IMR-90 (cell line): ENCODE measurements at regions not wholly inside any gene's neighbourhood (a gene's known extent, or its start where the extent isn't known, plus 50 kb on each side); places are given as distances from the start of the nearest gene placed in this dataset.

Experiments used
- ATAC-seq: fragments of 200-7000 bp; cut with Tn5 transposase; 2 replicates; pipeline ENCODE4 v1.9.1; 2020; ENCODE audit warnings: low read depth, mild to moderate bottlenecking, moderate library complexity
- BruUV-seq: library from RNA; stranded (reverse); fragments of 400-500 nt; replicated peaks from 2 replicates; lab custom pipeline; 2021; lab: Mats Ljungman, UMichigan
- CTCF ChIA-PET: fragments of 300-600 bp; formaldehyde crosslinking; extraction: SDS; loops from one replicate; lab custom pipeline; 2021; ENCODE audit warnings: antibody characterized with exemption; lab: Yijun Ruan, JAX
- POLR2A ChIA-PET: fragments of 300-600 bp; sonication (Branson Sonifier 250); formaldehyde crosslinking; loops from one replicate; lab custom pipeline; 2022; ENCODE audit warnings: antibody characterized with exemption; ENCODE audit not compliant: unreplicated experiment; lab: Charles Lee
- DNase-seq: peaks from one replicate; pipeline ENCODE4 v3.0.0; 2013
- H2AFZ ChIP-seq: replicated peaks from 2 replicates; pipeline ENCODE3; 2013; ENCODE audit warnings: low read length, mild to moderate bottlenecking; ENCODE audit not compliant: poor library complexity
- H2AK5ac ChIP-seq: 2 replicates; pipeline ENCODE4 v1.6.1; 2013; ENCODE audit warnings: low read depth, low read length, inconsistent platforms
- H2AK9ac ChIP-seq: replicated peaks from 2 replicates; pipeline ENCODE3; 2013; ENCODE audit warnings: mild to moderate bottlenecking, low read depth, low read length, moderate library complexity; ENCODE audit not compliant: poor library complexity
- H2BK120ac ChIP-seq: 2 replicates; pipeline ENCODE4 v1.6.1; 2013; ENCODE audit warnings: low read depth, low read length, inconsistent platforms
- H2BK15ac ChIP-seq: 3 replicates; pipeline ENCODE4 v1.6.1; 2013; ENCODE audit warnings: low read depth, low read length, inconsistent platforms
- H2BK20ac ChIP-seq: 2 replicates; pipeline ENCODE4 v1.6.1; 2013; ENCODE audit warnings: low read depth, mild to moderate bottlenecking, inconsistent platforms, low read length, moderate library complexity
- H2BK5ac ChIP-seq: 2 replicates; pipeline ENCODE4 v1.6.1; 2013; ENCODE audit warnings: mild to moderate bottlenecking, low read depth, low read length, inconsistent platforms; ENCODE audit not compliant: poor library complexity, severe bottlenecking
- H3K14ac ChIP-seq: replicated peaks from 2 replicates; pipeline ENCODE4 v1.6.1; 2013; ENCODE audit warnings: low read depth, low read length, inconsistent platforms
- H3K18ac ChIP-seq: 2 replicates; pipeline ENCODE4 v1.6.1; 2013; ENCODE audit warnings: low read depth, low read length, control low read depth
- H3K23ac ChIP-seq: 2 replicates; pipeline ENCODE4 v1.6.1; 2013; ENCODE audit warnings: low read depth, low read length, inconsistent platforms
- H3K27ac ChIP-seq: 2 replicates; pipeline ENCODE4 v1.5.1; 2013; ENCODE audit warnings: mild to moderate bottlenecking, control low read depth, low read length; ENCODE audit not compliant: insufficient read depth
- H3K27me3 ChIP-seq: 2 replicates; pipeline ENCODE4 v1.6.1; 2013; ENCODE audit warnings: low read length; ENCODE audit not compliant: control insufficient read depth, insufficient read depth
- H3K36me3 ChIP-seq: 2 replicates; pipeline ENCODE4 v1.6.1; 2013; ENCODE audit warnings: low read length, mixed read lengths; ENCODE audit not compliant: control insufficient read depth, insufficient read depth
- H3K4ac ChIP-seq: 2 replicates; pipeline ENCODE4 v1.6.1; 2013; ENCODE audit warnings: low read depth, low read length, inconsistent platforms
- H3K4me1 ChIP-seq: 2 replicates; pipeline ENCODE4 v1.6.1; 2013; ENCODE audit warnings: low read length, mixed read lengths; ENCODE audit not compliant: control insufficient read depth, insufficient read depth
- H3K4me2 ChIP-seq: 2 replicates; pipeline ENCODE4 v1.6.1; 2013; ENCODE audit warnings: low read depth, mild to moderate bottlenecking, control low read depth, low read length, moderate library complexity
- H3K4me3 ChIP-seq: 2 replicates; pipeline ENCODE4 v1.5.1; 2013; ENCODE audit warnings: low read depth, mild to moderate bottlenecking, control low read depth, low read length, moderate library complexity; ENCODE audit not compliant: insufficient read depth
- H3K56ac ChIP-seq: 2 replicates; pipeline ENCODE4 v1.6.1; 2013; ENCODE audit warnings: low read length, inconsistent platforms; ENCODE audit not compliant: insufficient read depth; ENCODE audit errors: extremely low read depth
- H3K79me1 ChIP-seq, 2 experiments: 2 replicates each; pipeline ENCODE4 v1.6.1; 2013; ENCODE audit warnings: low read length in 2 of 2, inconsistent platforms in 1 of 2, low read depth in 1 of 2
- H3K9ac ChIP-seq: 2 replicates; pipeline ENCODE4 v1.6.1; 2013; ENCODE audit warnings: low read depth, low read length, control low read depth
- H3K9me1 ChIP-seq: 2 replicates; pipeline ENCODE4 v1.6.1; 2013; ENCODE audit warnings: low read length, inconsistent platforms; ENCODE audit not compliant: insufficient read depth
- H3K9me3 ChIP-seq: 2 replicates; pipeline ENCODE4 v1.6.1; 2013; ENCODE audit warnings: low read length; ENCODE audit not compliant: control insufficient read depth, insufficient read depth
- H4K20me1 ChIP-seq: 2 replicates; pipeline ENCODE4 v1.6.1; 2013; ENCODE audit warnings: low read length, inconsistent platforms; ENCODE audit not compliant: insufficient read depth
- H4K5ac ChIP-seq: 2 replicates; pipeline ENCODE4 v1.6.1; 2013; ENCODE audit warnings: mild to moderate bottlenecking, low read depth, low read length, control low read depth
- H4K8ac ChIP-seq, 2 experiments: 2 replicates each; pipeline ENCODE4 v1.6.1; 2013; ENCODE audit warnings: low read depth in 2 of 2, low read length in 2 of 2, control low read depth in 1 of 2, inconsistent platforms in 1 of 2
- H4K91ac ChIP-seq: 2 replicates; pipeline ENCODE4 v1.6.1; 2013; ENCODE audit warnings: low read depth, low read length, inconsistent platforms; ENCODE audit not compliant: insufficient read depth
- BHLHE40 ChIP-seq: fragments of 150-350 bp; IDR thresholded peaks from 2 replicates; pipeline ENCODE4 v1.6.1; 2016; ENCODE audit warnings: mild to moderate bottlenecking, low read depth, low read length
- CEBPB ChIP-seq: IDR thresholded peaks from 2 replicates; pipeline ENCODE4 v1.6.1; 2012; ENCODE audit warnings: low read depth, low read length, improper control_type of control experiment
- CHD1 ChIP-seq: IDR thresholded peaks from 2 replicates; pipeline ENCODE4 v1.6.1; 2012; ENCODE audit warnings: low read depth, low read length, improper control_type of control experiment
- CTCF ChIP-seq: conservative IDR thresholded peaks from 2 replicates; pipeline ENCODE4 v1.5.1; 2012; ENCODE audit warnings: mild to moderate bottlenecking, low read depth, low read length, improper control_type of control experiment
- ELK1 ChIP-seq: fragments of 150-350 bp; IDR thresholded peaks from 2 replicates; pipeline ENCODE4 v1.6.1; 2016; ENCODE audit warnings: low read depth, mild to moderate bottlenecking, low read length, moderate library complexity, borderline replicate concordance
- FOS ChIP-seq: fragments of 150-350 bp; IDR thresholded peaks from 2 replicates; pipeline ENCODE4 v1.6.1; 2016; ENCODE audit warnings: low read depth, low read length
- MAFK ChIP-seq: IDR thresholded peaks from 2 replicates; pipeline ENCODE4 v1.6.1; 2012; ENCODE audit warnings: low read depth, low read length, improper control_type of control experiment
- MAZ ChIP-seq: IDR thresholded peaks from 2 replicates; pipeline ENCODE4 v1.6.1; 2012; ENCODE audit warnings: low read depth, mild to moderate bottlenecking, low read length, improper control_type of control experiment, moderate library complexity, borderline replicate concordance
- MXI1 ChIP-seq: IDR thresholded peaks from 2 replicates; pipeline ENCODE4 v1.6.1; 2012; ENCODE audit warnings: low read depth, mild to moderate bottlenecking, low read length, moderate library complexity, borderline replicate concordance
- NFE2L2 ChIP-seq: fragments of 150-350 bp; IDR thresholded peaks from 2 replicates; pipeline ENCODE4 v1.6.1; 2016; ENCODE audit warnings: low read depth, mild to moderate bottlenecking, low read length
- POLR2A ChIP-seq: IDR thresholded peaks from 2 replicates; pipeline ENCODE4 v1.6.1; 2012; ENCODE audit warnings: mild to moderate bottlenecking, low read depth, low read length
- RAD21 ChIP-seq: IDR thresholded peaks from 2 replicates; pipeline ENCODE4 v1.6.1; 2012; ENCODE audit warnings: low read length, improper control_type of control experiment
- RCOR1 ChIP-seq: IDR thresholded peaks from 2 replicates; pipeline ENCODE4 v1.6.1; 2012; ENCODE audit warnings: mild to moderate bottlenecking, low read length, improper control_type of control experiment; ENCODE audit not compliant: insufficient replicate concordance
- RFX5 ChIP-seq: IDR thresholded peaks from 2 replicates; pipeline ENCODE4 v1.8.0; 2012; ENCODE audit warnings: low read depth, mild to moderate bottlenecking, low read length, moderate library complexity
- SMC3 ChIP-seq: fragments of 150-350 bp; IDR thresholded peaks from 2 replicates; pipeline ENCODE4 v1.6.1; 2016; ENCODE audit warnings: low read depth, mild to moderate bottlenecking, antibody characterized with exemption, low read length, moderate library complexity
- USF2 ChIP-seq: fragments of 150-350 bp; IDR thresholded peaks from 2 replicates; pipeline ENCODE4 v1.6.1; 2017; ENCODE audit warnings: mild to moderate bottlenecking, antibody characterized with exemption, low read length, low read depth
- WGBS, 2 experiments: methylation state at CpG; one replicate each; pipeline versions ENCODE4 v1.1.5 to v1.1.7; 2013; ENCODE audit warnings: missing lambda C conversion rate in 2 of 2; ENCODE audit not compliant: insufficient read length in 1 of 2; ENCODE audit errors: extremely low coverage in 2 of 2; 5-methylcytosine and 5-hydroxymethylcytosine counted together
- dilution Hi-C: fragments of 300-500 bp; cut with HindIII; formaldehyde crosslinking; loops from one replicate; pipeline ENCODE4 v1.14.3; 2018; ENCODE audit warnings: low sequenced_read_pairs; ENCODE audit not compliant: unreplicated experiment
- in situ Hi-C: fragments of 300-500 bp; cut with MboI; formaldehyde crosslinking; loops from 3 replicates; pipeline ENCODE4 v1.14.3; 2019; ENCODE audit warnings: low sequenced_read_pairs, inconsistent platforms, mixed read lengths
- intact Hi-C: fragments of 100-400 bp; cut with micrococcal nuclease; formaldehyde crosslinking; loops from 2 replicates; pipeline ENCODE4 v1.10.0; 2022

- Histone ChIP-seq H3K4me3 (no peak overlapping the region), H2AFZ (no peak overlapping the region), H3K23ac (no peak overlapping the region), H2BK15ac (no peak overlapping the region), H3K9me1 (no peaks in the 10 kb centered on the region), H2BK120ac (no peak overlapping the region), H3K36me3 (no peaks in the 10 kb centered on the region), H3K4ac (no peak overlapping the region), H3K9ac (no peak overlapping the region), H2BK20ac (no peak overlapping the region), H3K56ac (no peak overlapping the region), H3K18ac (no peak overlapping the region), H3K79me1 (no peaks in the 10 kb centered on the region), H2BK5ac (no peak overlapping the region), H3K9me3 (peaks cover 22% of the 10 kb centered on the region), H3K27ac (no peak overlapping the region), H2AK9ac (no peak overlapping the region), H3K14ac (no peak overlapping the region), H4K5ac (no peak overlapping the region), H3K27me3 (no peaks in the 10 kb centered on the region), H3K4me1 (no peaks in the 10 kb centered on the region), H2AK5ac (no peak overlapping the region), H4K8ac (no peak overlapping the region), H4K91ac (no peak overlapping the region), H4K20me1 (no peaks in the 10 kb centered on the region), H3K4me2 (no peak overlapping the region)
- no peak for TF ChIP-seq MXI1
- TF ChIP-seq CEBPB, result no peak
- no peak for TF ChIP-seq NFE2L2
- TF ChIP-seq MAZ, result no peak
- TF ChIP-seq ELK1, result no peak
- no peak for TF ChIP-seq RFX5
- TF ChIP-seq CTCF, result no peak
- no peak for TF ChIP-seq USF2
- TF ChIP-seq CHD1, result no peak
- no peak for TF ChIP-seq POLR2A
- TF ChIP-seq BHLHE40, result no peak
- no peak for TF ChIP-seq RAD21
- TF ChIP-seq RCOR1, result no peak
- no peak for TF ChIP-seq MAFK
- no peak for TF ChIP-seq FOS
- TF ChIP-seq SMC3, result no peak
- ChIA-PET CTCF (no interaction called here), POLR2A (no interaction called here)
- ATAC-seq (no peak), DNase-seq (no peak)
- in situ Hi-C loops, result no loop called here
- dilution Hi-C loops, result no loop called here
- intact Hi-C loops, result no loop called here
- BruUV-seq, result no TSS peak
- no CpG with 5 or more reads among the region's 2 CpGs for WGBS, 2 experiments
These were observed 238.1 kb downstream of the AACS start for GRCh38 chr12:125303337-125303736.
